Endothelial cell (in vitro differentiated cells): ENCODE measurements at regions not wholly inside any gene's neighbourhood (a gene's known extent, or its start where the extent isn't known, plus 50 kb on each side); places are given as distances from the start of the nearest gene placed in this dataset.

Experiments used
- DNase-seq: peaks from one replicate; pipeline ENCODE4 v3.0.0; 2021; ENCODE audit warnings: low spot score
- H3K27ac Mint-ChIP-seq: one replicate; pipeline ENCODE4 v1.8.0; 2021; ENCODE audit warnings: mixed read lengths, inconsistent platforms; ENCODE audit not compliant: unreplicated experiment
- H3K27me3 Mint-ChIP-seq: one replicate; pipeline ENCODE4 v1.8.0; 2021; ENCODE audit warnings: mild to moderate bottlenecking, moderate library complexity, mixed read lengths, inconsistent platforms; ENCODE audit not compliant: unreplicated experiment
- H3K36me3 Mint-ChIP-seq: one replicate; pipeline ENCODE4 v1.8.0; 2021; ENCODE audit warnings: mild to moderate bottlenecking, low read depth, mixed read lengths, inconsistent platforms; ENCODE audit not compliant: unreplicated experiment
- H3K4me1 Mint-ChIP-seq: one replicate; pipeline ENCODE4 v1.8.0; 2021; ENCODE audit warnings: mild to moderate bottlenecking, mixed read lengths, inconsistent platforms; ENCODE audit not compliant: unreplicated experiment
- H3K4me3 Mint-ChIP-seq: one replicate; pipeline ENCODE4 v1.8.0; 2021; ENCODE audit warnings: mild to moderate bottlenecking, mixed read lengths, inconsistent platforms; ENCODE audit not compliant: unreplicated experiment
- H3K9me3 Mint-ChIP-seq: one replicate; pipeline ENCODE4 v1.8.0; 2021; ENCODE audit warnings: mixed read lengths, inconsistent platforms; ENCODE audit not compliant: unreplicated experiment
- CTCF ChIP-seq: fragments of 200-600 bp; sonication (generic); IDR thresholded peaks from one replicate; pipeline ENCODE4 v1.5.0; 2021; ENCODE audit warnings: antibody characterized with exemption; ENCODE audit not compliant: unreplicated experiment

DNA sequence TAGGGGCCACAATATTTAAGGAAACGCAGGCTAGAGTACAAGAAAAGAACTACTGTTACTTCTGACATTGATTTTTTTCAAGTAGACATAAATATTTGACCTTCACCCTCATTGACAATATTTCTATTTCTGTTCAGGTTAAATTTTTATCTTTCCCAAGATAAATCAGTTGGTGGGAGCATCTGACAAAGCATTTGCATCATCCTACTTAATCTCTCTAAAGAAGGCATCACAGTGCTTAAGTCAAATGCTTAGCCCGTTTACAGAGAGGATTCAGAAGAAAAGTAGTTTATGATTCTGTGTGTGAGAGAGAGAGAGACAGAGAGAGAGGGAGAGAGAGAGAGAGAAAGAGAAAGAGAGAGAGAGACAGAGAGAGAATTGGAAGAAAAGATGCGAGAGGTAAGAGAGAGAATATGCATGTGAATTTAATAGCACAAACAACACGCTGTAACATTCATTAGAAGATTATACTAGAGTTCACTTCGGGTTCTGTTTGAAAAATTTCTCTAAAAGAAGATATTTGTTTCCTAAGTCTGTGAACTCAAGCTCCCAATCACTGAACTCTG lies 1093.3 kb upstream of the CDH6 start:
- no peaks in the 10 kb centered on the region for H3K4me1 Mint-ChIP-seq
- TF ChIP-seq CTCF = no peak
- no peak for DNase-seq
- no peaks in the 10 kb centered on the region for H3K27me3 Mint-ChIP-seq
- H3K9me3 Mint-ChIP-seq = no peaks in the 10 kb centered on the region
- no peaks in the 10 kb centered on the region for H3K36me3 Mint-ChIP-seq
- H3K4me3 Mint-ChIP-seq = no peak overlapping the region
- no peak overlapping the region for H3K27ac Mint-ChIP-seq

DNA sequence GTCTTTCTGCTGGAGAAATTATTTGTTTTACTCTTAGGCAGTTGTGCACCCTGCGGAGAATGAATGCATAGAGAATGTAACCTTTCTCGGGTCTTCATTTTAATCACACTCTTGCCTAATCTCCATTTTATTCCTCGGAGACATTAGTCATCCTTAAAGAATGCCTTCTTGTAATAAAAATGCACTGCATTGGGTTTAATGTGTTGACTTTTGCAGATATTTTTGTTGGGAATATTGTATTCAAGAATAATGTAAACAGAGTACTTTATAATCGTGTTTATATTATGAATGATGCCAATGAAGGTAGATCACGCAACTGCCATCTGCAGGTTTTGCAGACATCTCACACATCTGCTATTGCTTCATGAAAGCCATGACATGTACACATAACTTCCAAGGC lies 1093.9 kb upstream of the CDH6 start:
- TF ChIP-seq CTCF = no peak
- no peaks in the 10 kb centered on the region for H3K9me3 Mint-ChIP-seq
- no peaks in the 10 kb centered on the region for H3K27me3 Mint-ChIP-seq
- no peak overlapping the region for H3K4me3 Mint-ChIP-seq
- H3K27ac Mint-ChIP-seq = no peak overlapping the region
- no peaks in the 10 kb centered on the region for H3K4me1 Mint-ChIP-seq
- no peaks in the 10 kb centered on the region for H3K36me3 Mint-ChIP-seq
- no peak for DNase-seq

DNA sequence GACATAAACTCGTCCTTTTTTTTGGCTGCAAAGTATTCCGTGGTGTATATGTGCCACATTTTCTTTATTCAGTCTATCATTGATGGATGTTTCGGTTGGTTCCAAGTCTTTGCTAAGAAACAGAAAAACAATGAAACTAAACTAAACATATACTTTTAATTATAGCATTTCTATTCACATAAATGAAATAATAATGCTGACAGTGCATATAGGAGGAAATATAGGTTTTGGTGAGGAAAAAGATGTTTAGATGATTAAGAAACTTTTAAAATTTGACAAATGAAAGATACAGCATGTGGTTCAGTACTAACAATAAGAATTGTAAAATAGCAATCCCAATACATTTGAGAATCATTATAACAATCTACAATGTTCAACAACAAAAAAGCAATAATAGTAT lies 1094.5 kb upstream of the CDH6 start:
- DNase-seq = no peak
- Mint-ChIP-seq H3K27ac (no peak overlapping the region), H3K4me1 (no peaks in the 10 kb centered on the region), H3K27me3 (no peaks in the 10 kb centered on the region), H3K9me3 (no peaks in the 10 kb centered on the region), H3K36me3 (no peaks in the 10 kb centered on the region), H3K4me3 (no peak overlapping the region)
- TF ChIP-seq CTCF = no peak

GRCh38 chr5:30092548-30092947 lies 1100.9 kb upstream of the CDH6 start:
- no peak overlapping the region for H3K27ac Mint-ChIP-seq
- H3K27me3 Mint-ChIP-seq = no peaks in the 10 kb centered on the region
- no peaks in the 10 kb centered on the region for H3K4me1 Mint-ChIP-seq
- no peaks in the 10 kb centered on the region for H3K9me3 Mint-ChIP-seq
- H3K4me3 Mint-ChIP-seq = no peak overlapping the region
- no peak for TF ChIP-seq CTCF
- no peak for DNase-seq
- H3K36me3 Mint-ChIP-seq = no peaks in the 10 kb centered on the region

- no peak overlapping the region for H3K27ac Mint-ChIP-seq
- H3K4me3 Mint-ChIP-seq = no peak overlapping the region
- no peak for TF ChIP-seq CTCF
- no peaks in the 10 kb centered on the region for H3K36me3 Mint-ChIP-seq
- no peaks in the 10 kb centered on the region for H3K9me3 Mint-ChIP-seq
- H3K27me3 Mint-ChIP-seq = no peaks in the 10 kb centered on the region
- H3K4me1 Mint-ChIP-seq = no peaks in the 10 kb centered on the region
- DNase-seq = no peak
These were observed 1123.8 kb upstream of the CDH6 start for GRCh38 chr5:30069441-30070263.
